HepG2 (cell line): ENCODE measurements at regions not wholly inside any gene's neighbourhood (a gene's known extent, or its start where the extent isn't known, plus 50 kb on each side); places are given as distances from the start of the nearest gene placed in this dataset.

Source experiments
- ATAC-seq: fragments of 200-7000 bp; cut with Tn5 transposase; 3 replicates; pipeline ENCODE4 v1.9.1; 2020; ENCODE audit warnings: mild to moderate bottlenecking, moderate library complexity
- BruUV-seq: library from RNA; stranded (reverse); fragments of 400-500 nt; replicated peaks from 2 replicates; lab custom pipeline; 2021; lab: Mats Ljungman, UMichigan
- CTCF ChIA-PET: fragments of 300-600 bp; formaldehyde crosslinking; extraction: SDS; loops from one replicate; lab custom pipeline; 2021; ENCODE audit warnings: low total read pairs, inconsistent platforms, low intra/inter-chr PET ratio; lab: Yijun Ruan, JAX
- POLR2A ChIA-PET: fragments of 350-600 bp; sonication (Branson Sonifier 250); formaldehyde crosslinking; loops from one replicate; lab custom pipeline; 2020; ENCODE audit warnings: antibody characterized with exemption, inconsistent platforms; lab: Yijun Ruan, JAX
- DNase-seq: peaks from one replicate; pipeline ENCODE4 v3.0.0-alpha.2; 2015; ENCODE audit warnings: low spot score
- FAIRE-seq: peaks from 3 replicates; lab custom pipeline; 2011; peaks lifted over from hg19 to GRCh38; lab: Jason Lieb, UNC
- H2AFZ ChIP-seq: one replicate; pipeline ENCODE4 v1.6.1; 2011; ENCODE audit warnings: low read length, inconsistent platforms
- H3K27ac ChIP-seq: fragments of 300-600 bp; 3 replicates; pipeline ENCODE4 v1.8.0; 2011; ENCODE audit warnings: mixed run types, mild to moderate bottlenecking, mixed read lengths, low read length, inconsistent platforms; ENCODE audit not compliant: insufficient read depth; ENCODE audit errors: extremely low read length
- H3K27me3 ChIP-seq, 2 experiments: fragments of 200-600 bp in 1 of 2; 2 replicates in 1 of 2; 3 replicates in 1 of 2; pipeline versions ENCODE4 v1.6.0 to v1.8.0; 2011; ENCODE audit warnings: low read length in 2 of 2, mild to moderate bottlenecking in 2 of 2, moderate library complexity in 2 of 2, inconsistent platforms in 1 of 2; ENCODE audit not compliant: insufficient read depth in 2 of 2, control insufficient read depth in 1 of 2
- H3K36me3 ChIP-seq, 2 experiments: fragments of 200-600 bp in 1 of 2; replicated peaks in 1 of 2; 2 replicates in 1 of 2; 3 replicates in 1 of 2; pipeline versions ENCODE4 v1.5.1 to v1.8.0; 2011; ENCODE audit warnings: low read length in 2 of 2, inconsistent platforms in 1 of 2; ENCODE audit not compliant: insufficient read depth in 2 of 2, control insufficient read depth in 1 of 2
- H3K4me1 ChIP-seq: 2 replicates; pipeline ENCODE4 v1.5.1; 2012; ENCODE audit warnings: low read length, inconsistent platforms; ENCODE audit not compliant: insufficient read depth
- H3K4me2 ChIP-seq: 2 replicates; pipeline ENCODE4 v1.6.0; 2011; ENCODE audit warnings: low read depth, low read length, inconsistent platforms
- H3K4me3 ChIP-seq, 3 experiments: fragments of 200-600 bp in 1 of 3; sonication (generic), shearing (Covaris generic) in 1 of 3; replicated peaks in 1 of 3; 2 replicates each; pipeline ENCODE4 v1.5.1; 2011 to 2016; ENCODE audit warnings: low read length in 3 of 3, inconsistent platforms in 2 of 3, low read depth in 2 of 3, mild to moderate bottlenecking in 2 of 3, control low read depth in 1 of 3, mixed read lengths in 1 of 3; ENCODE audit not compliant: insufficient read depth in 1 of 3
- H3K79me2 ChIP-seq: one replicate; pipeline ENCODE4 v1.6.1; 2011; ENCODE audit warnings: low read length, inconsistent platforms; ENCODE audit not compliant: insufficient read depth
- H3K9ac ChIP-seq: 2 replicates; pipeline ENCODE4 v1.6.0; 2011; ENCODE audit warnings: mild to moderate bottlenecking, low read depth, low read length, inconsistent platforms; ENCODE audit not compliant: insufficient read depth
- H3K9me3 ChIP-seq: 2 replicates; pipeline ENCODE4 v1.5.1; 2012; ENCODE audit warnings: mild to moderate bottlenecking, low read length
- H4K20me1 ChIP-seq: 2 replicates; pipeline ENCODE4 v1.6.0; 2011; ENCODE audit warnings: inconsistent platforms, mild to moderate bottlenecking, low read length, moderate library complexity; ENCODE audit not compliant: insufficient read depth
- FOXO1 ChIP-seq: sonication (generic); formaldehyde crosslinking; IDR thresholded peaks from 2 replicates; pipeline ENCODE4 v1.4.0; 2020; ENCODE audit warnings: missing genetic modification reagents
- HOXD1 ChIP-seq: sonication (generic); formaldehyde crosslinking; IDR thresholded peaks from 2 replicates; pipeline ENCODE4 v1.5.0; 2020; ENCODE audit warnings: missing genetic modification reagents
- MED8 ChIP-seq: sonication (generic); formaldehyde crosslinking; IDR thresholded peaks from 2 replicates; pipeline ENCODE4 v1.8.1; 2023; ENCODE audit warnings: mild to moderate bottlenecking, missing genetic modification reagents; ENCODE audit not compliant: insufficient replicate concordance
- POGK ChIP-seq: sonication (generic); formaldehyde crosslinking; conservative IDR thresholded peaks from 2 replicates; pipeline ENCODE4 v1.8.0; 2022; ENCODE audit warnings: mild to moderate bottlenecking, moderate library complexity, missing genetic modification reagents
- PRDM10 ChIP-seq: sonication (generic); formaldehyde crosslinking; IDR thresholded peaks from 2 replicates; pipeline ENCODE4 v1.4.0; 2020; ENCODE audit warnings: low read depth, missing genetic modification reagents
- PRDM15 ChIP-seq: sonication (generic); formaldehyde crosslinking; IDR thresholded peaks from 2 replicates; pipeline ENCODE4 v1.4.0; 2020; ENCODE audit warnings: missing genetic modification reagents
- STAT5B ChIP-seq: sonication (generic); formaldehyde crosslinking; IDR thresholded peaks from 2 replicates; pipeline ENCODE4 v1.4.0; 2020; ENCODE audit warnings: missing genetic modification reagents
- ZBTB21 ChIP-seq: sonication (generic); formaldehyde crosslinking; IDR thresholded peaks from 2 replicates; pipeline ENCODE4 v1.4.0; 2020; ENCODE audit warnings: missing genetic modification reagents
- ZFYVE20 ChIP-seq: sonication (generic); formaldehyde crosslinking; IDR thresholded peaks from 2 replicates; pipeline ENCODE4 v1.8.0; 2023; ENCODE audit warnings: low read depth, mild to moderate bottlenecking, moderate library complexity, missing genetic modification reagents, borderline replicate concordance
- ZNF12 ChIP-seq: sonication (generic); formaldehyde crosslinking; IDR thresholded peaks from 2 replicates; pipeline ENCODE4 v1.5.0; 2020; ENCODE audit warnings: missing genetic modification reagents
- ZNF446 ChIP-seq: sonication (generic); formaldehyde crosslinking; IDR thresholded peaks from 2 replicates; pipeline ENCODE4 v1.5.0; 2020; ENCODE audit warnings: mild to moderate bottlenecking, missing genetic modification reagents
- ZNF598 ChIP-seq: sonication (generic); formaldehyde crosslinking; IDR thresholded peaks from 2 replicates; pipeline ENCODE4 v1.5.1; 2020; ENCODE audit warnings: mild to moderate bottlenecking, missing genetic modification reagents, borderline replicate concordance
- ZNF7 ChIP-seq: IDR thresholded peaks from 2 replicates; pipeline ENCODE4 v1.6.1; 2016; ENCODE audit warnings: missing biosample characterization, missing genetic modification reagents
- ZXDC ChIP-seq: sonication (generic); formaldehyde crosslinking; IDR thresholded peaks from 2 replicates; pipeline ENCODE4 v1.5.0; 2020; ENCODE audit warnings: mild to moderate bottlenecking, missing genetic modification reagents
- WGBS: methylation state at CpG from one replicate; pipeline ENCODE4 v1.1.6; 2017; ENCODE audit warnings: low lambda C conversion rate; 5-methylcytosine and 5-hydroxymethylcytosine counted together
- in situ Hi-C: cut with HindIII; loops from 2 replicates; pipeline ENCODE4 v1.10.0; 2017; ENCODE audit warnings: low pct_unique_long_range_greater_than_20kb; ENCODE audit not compliant: extremely low pct_ligation_motif_present
- intact Hi-C: fragments of 100-400 bp; cut with micrococcal nuclease; formaldehyde crosslinking; loops from one replicate; pipeline ENCODE4 v1.10.0; 2022; ENCODE audit not compliant: unreplicated experiment

DNA sequence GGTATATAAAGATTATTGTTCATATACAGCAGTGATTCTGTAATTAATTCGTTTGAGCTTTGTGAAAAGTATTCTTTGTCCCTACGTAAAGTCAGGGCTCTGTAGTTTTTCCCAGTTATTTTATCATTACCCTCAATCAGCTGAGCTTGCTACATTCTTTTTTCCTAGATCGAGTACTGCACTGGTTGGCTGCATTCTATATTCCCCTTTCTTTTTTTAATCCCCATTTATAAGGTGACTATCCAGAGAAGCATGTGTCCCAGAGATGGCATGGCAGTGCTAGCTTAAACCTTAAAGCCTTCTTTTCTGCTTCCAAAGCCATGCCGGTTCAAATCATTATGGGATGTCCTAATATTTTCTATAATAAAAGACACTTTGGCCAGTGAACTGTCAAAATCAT lies 230.1 kb upstream of the CELF2 start:
- no peak overlapping the region for H3K4me2 ChIP-seq
- ATAC-seq (no peak), DNase-seq (no peak), FAIRE-seq (no peak)
- no peaks in the 10 kb centered on the region for H3K4me1 ChIP-seq
- intact Hi-C loops, result no loop called here
- H3K79me2 ChIP-seq, result no peaks in the 10 kb centered on the region
- in situ Hi-C loops, result no loop called here
- WGBS, result 3% methylated on average over 4 of the region's 4 CpGs
- H3K9me3 ChIP-seq, result peaks cover 22% of the 10 kb centered on the region
- no peaks in the 10 kb centered on the region for H3K27me3 ChIP-seq
- H3K4me3 ChIP-seq, result no peak overlapping the region
- no TSS peak for BruUV-seq
- H4K20me1 ChIP-seq, result no peaks in the 10 kb centered on the region
- no peak overlapping the region for H3K27ac ChIP-seq
- H3K9ac ChIP-seq, result no peak overlapping the region
- ChIA-PET POLR2A (no interaction called here), CTCF (no interaction called here)
- H2AFZ ChIP-seq, result no peak overlapping the region
- H3K36me3 ChIP-seq, result no peaks in the 10 kb centered on the region
- TF ChIP-seq PRDM15 (CRISPR knock-in tag) (no peak), ZBTB21 (CRISPR knock-in tag) (no peak), POGK (no peak), MED8 (no peak), HOXD1 (CRISPR knock-in tag) (no peak), ZFYVE20 (CRISPR knock-in tag) (no peak), ZNF598 (no peak), ZNF446 (no peak), STAT5B (CRISPR knock-in tag) (no peak), PRDM10 (CRISPR knock-in tag) (no peak), ZXDC (no peak), ZNF7 (CRISPR knock-in tag) (no peak), ZNF12 (no peak), FOXO1 (CRISPR knock-in tag) (no peak)
